SK-N-MC (cell line): ENCODE measurements at regions not wholly inside any gene's neighbourhood (a gene's known extent, or its start where the extent isn't known, plus 50 kb on each side); places are given as distances from the start of the nearest gene placed in this dataset.

ENCODE experiments used
- EZH2 ChIP-seq: fragments of 200-600 bp; sonication (generic); IDR thresholded peaks from one replicate; pipeline ENCODE4 v1.6.1; 2017; ENCODE audit warnings: antibody characterized with exemption
- FOXP2 ChIP-seq: optimal IDR thresholded peaks from 2 replicates; pipeline ENCODE3; 2011; ENCODE audit warnings: mild to moderate bottlenecking, moderate library complexity; ENCODE audit not compliant: insufficient read depth; ENCODE audit errors: extremely low read length, control extremely low read depth
- POLR2AphosphoS5 ChIP-seq: IDR thresholded peaks from 2 replicates; pipeline ENCODE4 v1.6.1; 2012; ENCODE audit warnings: mild to moderate bottlenecking, low read depth, low read length, borderline replicate concordance

GRCh38 chr5:4233671-4234070 is 638.0 kb downstream of the IRX1 start:
- TF ChIP-seq FOXP2 (no peak), EZH2 (no peak), POLR2AphosphoS5 (no peak)
